GM19240 (cell line): ENCODE measurements at regions not wholly inside any gene's neighbourhood (a gene's known extent, or its start where the extent isn't known, plus 50 kb on each side); places are given as distances from the start of the nearest gene placed in this dataset.
"Not testable (repeated sequence)": the region's sequence is repeated elsewhere in the genome, so short reads cannot be mapped to it uniquely, and the experiment has no call there.

Experiments used
- DNase-seq: peaks from one replicate; pipeline ENCODE4 v3.0.0; 2011; ENCODE audit warnings: low spot score; ENCODE audit not compliant: insufficient read length

DNA sequence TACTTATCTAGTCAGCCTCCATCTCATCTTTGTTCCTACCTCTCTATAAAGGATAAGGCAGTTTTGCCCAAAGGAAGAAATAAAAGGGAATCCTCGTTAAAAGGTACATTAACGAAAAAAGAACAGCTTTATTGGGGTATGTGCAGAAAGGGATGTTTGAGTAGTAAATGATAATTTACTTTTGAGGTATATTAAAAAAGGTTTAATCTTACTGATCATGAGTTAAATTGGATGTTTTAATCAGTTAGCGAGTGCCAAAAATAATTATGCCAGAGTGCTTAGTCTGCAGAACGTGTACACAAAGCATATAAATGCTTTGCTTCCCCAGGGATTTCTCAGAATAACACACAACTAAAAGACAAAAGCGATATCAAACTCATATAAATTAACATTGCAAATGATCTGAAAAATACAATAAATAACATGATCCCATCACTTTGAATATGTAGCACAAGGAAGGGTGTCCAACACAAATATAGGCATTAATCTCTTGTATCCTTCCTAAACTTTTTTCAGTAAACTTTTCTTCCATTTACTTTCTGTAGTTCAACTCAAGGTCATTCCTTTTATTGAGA lies 865.0 kb downstream of the NR2F1-AS1 start:
- DNase-seq, result no peak

DNA sequence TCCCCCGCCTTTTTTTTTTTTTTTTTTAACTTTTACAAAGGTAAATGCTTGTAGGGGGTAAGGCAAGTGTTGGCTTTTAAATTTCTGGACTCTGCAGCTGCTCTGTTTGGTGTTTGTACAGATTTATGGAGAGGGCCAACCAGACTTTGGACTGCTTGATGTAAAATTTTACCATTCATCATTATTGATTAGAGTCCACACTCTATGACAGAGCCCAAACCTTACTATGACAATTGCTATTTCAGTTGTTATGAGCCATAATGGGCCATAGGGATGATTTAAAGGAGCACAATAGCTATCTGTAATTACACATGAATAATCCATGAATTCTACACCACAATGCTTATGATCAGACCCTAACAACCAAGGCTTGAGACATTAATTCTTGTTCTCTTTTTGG lies 867.2 kb downstream of the NR2F1-AS1 start:
- no peak for DNase-seq

DNA sequence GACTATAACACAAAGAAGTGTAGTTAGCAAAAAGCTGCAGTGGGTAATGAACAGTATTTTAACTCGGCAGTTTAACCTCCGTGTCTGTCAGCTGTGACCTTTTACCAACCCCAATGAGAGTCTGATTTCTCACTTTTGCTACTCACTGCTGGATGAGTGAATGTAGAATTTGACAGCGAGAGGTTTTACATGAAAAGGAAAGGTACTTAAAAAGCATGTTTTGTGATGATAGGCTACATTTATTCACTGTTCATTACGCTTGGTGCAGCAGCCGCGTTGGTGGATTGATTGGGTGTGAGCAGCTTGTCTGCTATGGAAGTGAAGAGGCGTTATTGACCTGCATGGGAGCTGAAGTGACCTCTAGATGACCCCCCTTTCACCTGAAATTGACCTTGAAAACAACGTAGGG lies 867.7 kb downstream of the NR2F1-AS1 start:
- no peak for DNase-seq

DNA sequence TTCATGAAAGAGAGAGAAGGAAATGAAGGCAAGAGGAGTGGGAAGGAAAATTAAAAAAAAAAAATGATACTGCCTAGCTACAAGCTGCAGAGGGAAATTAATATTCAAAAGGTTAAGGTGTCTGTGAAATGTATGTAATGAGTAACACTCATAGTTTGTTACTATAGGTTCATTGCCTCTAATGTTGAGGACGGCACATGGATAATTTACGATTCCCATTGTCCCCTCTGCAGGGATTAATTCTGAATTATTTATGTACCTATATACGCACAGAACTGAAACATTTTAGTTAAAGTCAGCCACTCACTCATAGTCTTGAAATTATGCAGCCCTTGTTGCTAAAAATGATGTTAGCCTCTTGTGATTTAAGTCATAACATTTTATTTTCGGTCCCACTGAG lies 869.1 kb downstream of the NR2F1-AS1 start:
- DNase-seq, result no peak

DNA sequence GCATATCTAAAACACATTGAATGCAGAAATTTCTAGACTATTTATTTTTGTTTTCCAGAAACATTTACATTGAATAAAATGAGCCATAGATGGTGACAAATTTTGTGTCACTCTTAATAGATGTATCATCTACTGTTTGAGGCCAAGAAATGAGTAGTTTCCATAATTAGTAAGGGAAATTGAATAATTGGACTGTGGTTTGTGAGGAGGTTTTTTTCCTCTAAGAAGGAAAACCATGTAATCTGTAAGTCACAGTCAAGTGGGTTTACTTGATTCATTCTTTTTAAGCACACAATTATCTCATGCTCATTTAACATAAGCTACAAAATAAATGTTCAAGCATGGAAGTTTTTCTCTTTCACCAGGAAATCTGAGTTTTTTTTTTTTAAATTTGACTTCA lies 876.4 kb downstream of the NR2F1-AS1 start:
- no peak for DNase-seq

DNA sequence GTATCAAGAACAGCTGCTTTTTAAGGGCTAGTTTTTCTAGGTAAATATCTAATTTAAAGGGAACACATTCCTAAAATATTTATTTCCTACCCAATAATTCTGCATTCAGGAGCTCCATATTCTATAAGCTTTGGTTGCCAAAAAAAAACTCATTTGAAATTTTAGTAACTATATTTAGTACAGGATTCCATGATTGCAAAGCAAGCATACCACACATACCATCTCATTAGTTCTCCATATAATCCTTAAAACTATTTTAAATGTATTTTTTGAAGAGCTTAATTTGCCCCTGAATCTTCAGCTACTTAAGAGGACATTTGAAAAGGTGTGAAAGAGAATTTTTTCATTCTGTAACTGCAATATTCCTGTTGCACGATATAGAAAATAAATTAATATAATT lies 877.0 kb downstream of the NR2F1-AS1 start:
- no peak for DNase-seq

DNA sequence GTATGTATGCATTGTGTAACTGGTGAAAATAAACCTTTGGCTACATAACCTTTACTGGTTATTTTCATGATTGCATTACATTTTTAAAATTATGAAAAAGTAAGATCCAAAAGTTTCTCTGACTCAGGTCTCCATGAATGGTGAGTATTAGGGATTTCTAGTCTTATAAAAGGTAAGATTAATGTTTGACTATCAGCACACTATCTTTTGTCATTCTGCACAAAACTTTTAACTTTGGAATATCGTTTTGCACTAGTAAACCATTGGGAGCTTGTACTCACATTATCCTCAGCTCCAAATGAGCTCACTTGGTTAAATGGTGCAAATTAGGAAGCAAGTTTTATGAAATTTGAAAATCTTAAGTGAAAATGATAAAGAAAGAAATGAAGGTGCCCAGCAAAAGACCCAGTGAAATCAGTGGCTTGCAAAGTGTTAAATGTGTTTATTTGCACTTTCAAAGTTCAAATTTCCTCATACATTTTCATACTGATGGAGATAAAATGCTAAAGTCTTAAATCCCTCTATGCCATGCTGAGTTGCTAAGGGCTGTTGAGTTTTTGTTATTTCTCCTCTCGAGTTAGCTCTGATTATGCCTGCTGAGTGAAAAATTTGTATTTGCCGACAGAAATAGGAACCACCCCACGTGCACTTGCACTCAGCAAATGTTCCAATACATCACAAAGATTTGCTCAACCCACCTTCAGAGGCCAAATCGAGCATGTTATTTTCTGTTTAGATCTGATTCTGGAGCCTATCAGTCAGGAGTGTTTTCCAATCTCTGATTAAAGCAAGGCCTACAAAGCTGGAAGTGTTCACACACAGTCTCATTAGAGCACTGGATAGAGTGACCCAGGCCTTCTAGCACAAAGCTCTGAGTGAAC lies 885.7 kb downstream of the NR2F1-AS1 start:
- no peak for DNase-seq

DNA sequence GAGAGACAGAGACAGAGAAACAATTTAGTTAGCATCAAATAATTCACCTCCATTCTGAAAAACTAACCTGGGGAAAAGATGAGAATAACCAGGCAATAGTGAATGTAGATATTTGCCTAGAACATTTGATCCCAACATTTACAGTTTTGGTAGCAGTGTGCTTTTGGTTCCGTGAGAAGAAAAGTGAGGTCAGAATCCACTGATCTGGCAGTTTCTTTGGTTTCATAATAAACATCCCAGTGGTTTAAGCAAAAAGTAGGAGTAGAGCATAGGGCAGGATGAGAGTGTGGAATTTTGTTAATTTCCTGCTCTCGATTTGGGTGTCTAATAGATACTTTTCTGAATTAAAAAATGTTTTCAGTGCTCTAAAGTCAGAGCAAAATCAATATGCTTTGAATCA lies 887.0 kb downstream of the NR2F1-AS1 start:
- DNase-seq, result no peak

DNA sequence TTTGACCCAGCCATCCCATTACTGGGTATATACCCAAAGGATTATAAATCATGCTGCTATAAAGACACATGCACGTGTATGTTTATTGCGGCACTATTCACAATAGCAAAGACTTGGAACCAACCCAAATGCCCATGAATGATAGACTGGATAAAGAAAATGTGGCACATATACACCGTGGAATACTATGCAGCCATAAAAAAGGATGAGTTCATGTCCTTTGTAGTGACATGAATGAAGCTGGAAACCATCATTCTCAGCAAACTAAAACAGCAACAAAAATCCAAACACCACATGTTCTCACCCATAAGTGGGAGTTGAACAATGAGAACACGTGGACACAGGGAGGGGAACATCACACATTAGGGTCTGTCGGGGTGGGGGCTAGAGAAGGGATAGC lies 889.1 kb downstream of the NR2F1-AS1 start:
- not testable (repeated sequence) for DNase-seq

DNA sequence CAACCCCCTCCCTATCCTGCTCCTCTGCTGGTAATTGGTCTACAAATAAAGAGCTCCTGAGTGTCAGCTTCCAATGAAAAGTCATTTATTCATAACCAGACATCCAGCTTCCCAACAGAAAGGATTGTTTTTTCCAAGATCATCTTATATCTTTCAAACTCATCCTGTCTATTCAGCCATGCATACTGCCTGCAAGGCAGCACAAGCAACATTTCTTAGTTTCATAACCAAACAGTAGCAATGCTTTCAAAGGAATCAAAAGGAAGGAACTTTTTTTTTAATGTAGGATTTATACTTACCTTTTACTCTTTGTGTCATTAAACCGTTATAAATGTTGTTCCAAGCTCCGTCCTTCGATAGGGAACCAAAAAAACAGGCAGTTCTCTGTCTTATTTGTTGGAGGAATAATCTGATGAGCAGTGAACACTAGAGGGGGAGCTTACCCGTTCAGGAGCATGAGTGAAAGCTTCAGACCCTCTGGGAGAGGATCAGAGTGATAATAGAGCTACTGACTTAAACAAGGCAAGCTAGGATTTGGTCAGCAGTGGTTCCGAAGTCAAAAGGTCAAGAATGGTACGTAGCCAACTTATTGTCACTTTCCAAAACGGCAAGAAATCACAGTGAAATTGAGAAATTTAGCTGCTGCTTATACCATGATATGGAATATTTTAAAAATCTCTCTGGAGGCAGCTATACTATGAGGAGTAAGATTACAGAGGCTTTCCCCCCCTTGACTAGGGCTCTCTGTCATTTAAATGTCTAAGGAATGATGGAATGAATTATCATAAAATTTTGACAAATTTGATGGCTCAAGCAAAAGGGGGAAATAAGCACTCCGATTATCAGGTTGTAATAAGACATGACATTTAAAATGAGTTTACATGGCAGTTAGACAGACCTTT lies 892.9 kb downstream of the NR2F1-AS1 start:
- DNase-seq, result no peak

DNA sequence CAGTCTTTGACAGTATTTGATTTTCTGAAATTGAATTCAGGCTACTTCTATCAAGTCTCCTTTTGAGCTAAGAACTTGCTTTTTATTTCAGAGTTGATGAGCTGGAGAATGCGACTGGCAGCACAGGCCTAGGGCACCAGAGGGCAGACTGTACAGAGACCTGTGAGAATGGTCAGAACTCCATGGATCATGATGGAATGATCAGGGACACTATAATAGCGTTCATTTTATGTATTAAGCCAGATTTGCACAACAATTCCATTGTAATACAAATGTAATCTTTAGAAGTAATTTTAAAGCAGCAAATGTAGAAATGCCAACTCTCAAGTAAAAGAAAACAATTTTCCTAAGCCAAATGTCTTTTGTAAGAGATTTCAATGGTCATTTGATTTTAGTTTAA lies 902.4 kb downstream of the NR2F1-AS1 start:
- DNase-seq, result no peak

DNA sequence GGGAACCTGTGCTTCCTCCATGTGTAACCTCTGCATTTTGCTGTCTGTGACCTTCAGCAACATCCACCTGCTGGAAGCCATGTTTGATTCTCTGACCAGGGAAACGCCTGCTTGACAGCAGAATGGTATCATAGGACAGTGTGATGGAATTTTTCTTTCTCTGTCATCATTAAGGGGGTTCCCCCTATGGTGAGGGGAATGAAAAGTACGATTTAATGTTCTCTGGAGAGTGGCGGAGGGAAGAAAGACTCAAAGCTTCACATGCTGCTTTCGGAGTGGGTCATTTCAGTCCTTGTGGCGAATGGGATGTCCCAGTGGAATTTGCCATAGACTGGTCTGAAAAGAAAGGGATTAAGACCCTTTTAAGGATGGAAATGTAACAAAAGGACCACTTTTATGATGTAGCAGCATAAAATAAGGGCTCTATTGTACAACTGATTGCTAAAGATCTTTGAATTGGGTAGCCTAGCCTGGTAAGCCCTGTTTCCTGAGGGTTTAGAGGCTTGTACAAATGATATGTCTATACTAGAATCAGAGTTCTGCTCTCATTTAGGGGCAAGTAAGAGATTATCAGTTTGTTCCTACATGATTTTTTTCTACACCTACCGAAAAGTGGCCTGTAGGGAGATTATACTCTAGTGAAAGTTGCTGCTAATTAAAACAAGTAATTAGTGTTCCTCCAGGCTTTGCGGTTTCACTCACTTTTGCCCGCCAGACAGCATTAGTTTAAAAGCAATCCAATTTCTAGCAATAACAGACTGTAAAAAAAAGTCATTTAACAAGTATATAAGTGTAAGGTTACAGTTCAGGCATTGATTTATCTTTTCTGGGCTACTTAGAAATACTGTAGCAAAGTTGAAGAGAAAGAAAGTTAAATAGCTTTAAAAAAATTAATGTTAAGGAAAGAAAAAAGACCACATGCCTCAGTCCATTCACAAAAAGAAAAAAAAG lies 904.5 kb downstream of the NR2F1-AS1 start:
- no peak for DNase-seq

DNA sequence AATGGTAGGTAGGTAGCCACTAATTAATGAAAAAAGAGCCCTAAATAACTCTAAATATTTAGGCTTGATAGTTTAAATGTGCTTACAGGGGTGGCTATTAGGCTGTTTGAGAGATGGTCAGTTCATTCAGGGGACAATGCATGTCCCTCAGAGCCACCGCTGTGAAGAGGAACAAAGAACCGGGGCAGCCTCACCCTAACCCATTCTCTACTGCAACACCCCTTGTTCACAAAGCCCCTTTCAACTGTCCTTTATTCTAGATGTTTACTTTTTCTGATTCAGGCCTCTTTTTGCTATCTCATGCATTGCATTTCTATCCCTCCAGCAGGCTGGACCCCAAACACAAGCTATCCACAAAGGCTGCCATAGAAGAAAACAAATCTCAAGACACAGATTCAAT lies 906.7 kb downstream of the NR2F1-AS1 start:
- DNase-seq, result no peak

DNA sequence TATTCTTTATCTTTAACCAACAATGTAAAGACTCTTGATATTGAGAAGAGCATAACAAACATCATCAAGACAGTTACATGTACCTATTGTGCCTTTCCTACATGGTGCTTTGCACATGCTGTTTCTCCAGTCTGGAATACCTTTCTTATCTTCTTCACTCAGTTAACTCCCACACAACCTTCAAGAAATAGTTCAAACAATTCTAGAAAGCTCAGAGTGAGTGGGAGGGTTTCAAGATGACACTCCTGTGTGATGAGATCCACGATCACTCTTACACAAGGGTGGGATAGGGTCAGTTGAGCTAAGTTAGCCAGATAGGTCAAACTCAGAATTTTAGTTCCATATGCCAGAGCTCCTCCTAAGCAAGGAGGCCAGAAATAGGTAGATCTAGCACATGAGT lies 915.5 kb downstream of the NR2F1-AS1 start:
- no peak for DNase-seq

DNA sequence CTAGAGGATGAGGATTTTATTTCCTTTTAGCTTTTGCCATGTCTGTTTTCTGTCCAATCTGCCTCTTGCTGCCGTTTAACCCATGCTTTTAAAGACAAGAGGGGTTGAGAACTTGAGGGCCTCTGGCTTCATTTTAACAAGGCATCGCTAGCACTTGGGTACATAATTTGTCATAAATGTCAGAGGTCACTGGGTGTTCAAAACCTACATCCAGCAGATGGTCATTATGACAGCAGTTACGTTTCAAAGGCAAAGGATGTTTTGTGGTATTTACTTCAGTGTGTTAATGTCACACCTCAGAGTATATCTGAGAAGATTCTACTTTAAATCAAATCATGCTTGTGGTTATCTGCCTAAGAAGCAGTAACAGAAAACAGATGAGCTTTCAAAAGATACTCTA lies 918.3 kb downstream of the NR2F1-AS1 start:
- DNase-seq, result no peak

DNA sequence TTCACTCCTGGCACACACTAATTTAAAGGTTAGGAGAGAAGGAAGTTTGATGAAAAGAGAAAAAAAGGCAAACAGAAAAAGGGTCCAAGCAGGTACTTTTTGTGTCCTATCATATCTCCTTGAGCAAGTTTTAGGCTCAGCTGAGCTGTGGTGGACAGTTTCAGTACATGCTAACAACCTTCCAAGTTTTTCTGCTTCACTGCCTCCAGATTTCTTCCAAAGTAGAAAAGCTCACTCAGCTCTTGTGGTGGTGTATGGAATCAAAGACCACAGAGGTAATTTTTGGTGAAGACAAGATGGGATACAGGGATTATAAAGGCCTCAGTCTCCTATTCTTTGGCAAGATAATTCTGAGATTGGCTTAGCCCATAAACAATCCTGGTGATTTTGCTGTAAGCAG lies 921.8 kb downstream of the NR2F1-AS1 start:
- no peak for DNase-seq

DNA sequence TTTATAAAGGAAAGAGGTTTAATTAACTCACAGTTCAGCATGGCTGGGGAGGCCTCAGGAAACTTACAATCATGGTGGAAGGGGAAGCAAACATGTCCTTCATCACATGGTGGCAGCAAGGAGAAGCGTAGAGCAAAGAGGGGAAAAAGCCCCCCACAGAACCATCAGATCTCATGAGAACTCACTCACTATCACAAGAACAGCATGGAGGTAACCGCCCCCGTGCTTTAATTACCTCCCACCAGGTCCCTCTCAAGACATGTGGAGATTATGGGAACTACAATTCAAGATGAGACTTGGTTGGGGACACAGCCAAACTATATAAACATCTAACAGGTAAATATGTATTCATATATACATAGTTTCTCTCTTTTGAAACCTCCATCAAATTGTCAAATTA lies 926.4 kb downstream of the NR2F1-AS1 start:
- not testable (repeated sequence) for DNase-seq

DNA sequence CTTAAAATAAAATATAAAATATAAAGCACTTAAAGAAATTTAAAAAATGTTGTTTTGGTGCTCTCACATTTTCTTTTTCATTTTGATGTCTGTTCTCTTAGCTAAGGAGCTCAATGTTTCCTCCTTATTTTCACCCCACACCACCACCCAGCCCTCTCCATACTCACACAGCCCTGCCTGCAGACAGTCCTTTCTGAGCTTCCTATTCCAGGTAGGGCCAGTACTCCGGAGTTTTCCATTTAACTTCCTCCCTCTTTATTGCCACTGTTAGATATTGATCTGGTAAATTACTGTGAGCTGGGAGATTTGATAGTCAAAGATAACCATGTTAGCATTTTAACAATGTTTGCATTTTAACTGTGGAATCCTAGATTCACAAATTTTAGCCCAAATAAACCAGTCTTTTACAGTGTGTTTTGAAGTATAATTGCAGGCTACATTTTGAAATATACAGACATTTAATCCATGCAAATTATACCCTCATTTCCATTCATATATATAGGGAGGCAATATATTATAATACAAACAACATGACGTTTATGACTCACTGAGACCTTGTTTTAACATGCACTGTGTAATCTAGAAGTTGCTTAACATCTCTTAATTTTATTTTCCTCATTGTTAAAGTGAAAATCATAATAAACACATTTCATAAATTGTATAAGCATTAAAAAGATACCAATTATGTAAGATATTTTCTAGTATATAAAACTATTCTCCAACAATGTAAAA lies 927.1 kb downstream of the NR2F1-AS1 start:
- DNase-seq, result no peak

DNA sequence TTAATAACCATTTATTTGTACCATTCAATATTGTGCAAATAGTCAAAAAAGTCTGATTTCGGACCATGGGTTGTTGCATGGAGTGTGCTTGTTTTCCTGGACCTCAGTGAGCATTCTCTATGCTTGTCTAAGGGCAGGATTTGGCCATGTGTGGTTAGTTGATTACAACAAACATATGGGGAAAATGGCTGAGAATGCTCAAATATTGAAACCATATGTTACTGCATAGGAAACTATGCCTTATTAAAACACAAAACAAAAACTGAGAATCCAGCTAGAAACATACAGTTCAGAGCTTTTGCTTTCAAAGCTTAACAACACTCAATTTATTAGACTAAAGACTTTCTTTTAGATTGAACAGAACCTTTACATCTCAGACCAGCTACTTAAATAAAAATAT lies 928.3 kb downstream of the NR2F1-AS1 start:
- DNase-seq, result no peak

DNA sequence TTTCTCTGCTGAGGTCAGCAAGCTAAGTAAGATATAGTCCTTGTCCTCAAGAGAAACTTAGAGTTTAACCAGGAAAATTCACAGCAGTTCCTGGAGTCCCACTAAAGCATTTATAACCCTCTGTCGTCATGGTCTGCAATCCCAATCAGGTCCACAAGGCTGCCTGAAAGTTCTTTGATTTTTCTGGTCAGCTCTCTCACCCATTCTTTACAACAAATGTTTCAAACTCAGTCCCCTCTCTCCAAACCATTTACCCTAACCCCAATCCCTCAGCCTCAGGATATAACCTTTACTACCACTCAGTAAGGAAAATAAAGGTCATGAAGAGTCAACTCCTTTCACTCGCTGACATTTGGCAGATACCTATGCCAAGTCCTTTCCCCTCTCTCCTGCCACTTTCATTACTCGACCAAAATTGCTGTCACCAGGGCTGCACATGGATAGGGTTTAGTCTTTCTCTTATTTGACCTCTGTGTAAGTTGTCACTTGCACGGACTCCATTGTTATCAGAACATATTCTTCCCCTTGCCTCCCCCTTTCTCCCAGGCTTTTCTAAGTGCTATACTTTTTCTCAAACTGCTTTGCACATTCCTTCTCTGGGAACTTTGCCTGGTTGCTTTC lies 936.6 kb downstream of the NR2F1-AS1 start:
- no peak for DNase-seq
